Ascending aorta (tissue), 2 donors: ENCODE measurements at regions not wholly inside any gene's neighbourhood (a gene's known extent, or its start where the extent isn't known, plus 50 kb on each side); places are given as distances from the start of the nearest gene placed in this dataset.
"Not testable (repeated sequence)": the region's sequence is repeated elsewhere in the genome, so short reads cannot be mapped to it uniquely, and the experiment has no call there.

Experiments
- DNase-seq, 2 donors: peaks; one replicate each; pipeline ENCODE4 v3.0.0-alpha.2; 2019; ENCODE audit warnings: low spot score in 2 of 2
- H3K27ac ChIP-seq, 2 donors: fragments of 200-600 bp; sonication (generic); one replicate each; pipeline ENCODE4 v1.5.1; 2016 to 2017; ENCODE audit warnings: mild to moderate bottlenecking in 1 of 2
- H3K27me3 ChIP-seq: fragments of 200-600 bp; sonication (generic); one replicate; pipeline ENCODE4 v1.5.1; 2017
- H3K36me3 ChIP-seq, 2 donors: fragments of 200-600 bp; sonication (generic); one replicate each; pipeline ENCODE4 v1.5.1; 2016
- H3K4me1 ChIP-seq, 2 donors: fragments of 200-600 bp; sonication (generic); one replicate each; pipeline ENCODE4 v1.5.1; 2016 to 2017; ENCODE audit warnings: mild to moderate bottlenecking in 1 of 2
- H3K4me3 ChIP-seq, 2 donors: fragments of 200-600 bp; sonication (generic); one replicate each; pipeline ENCODE4 v1.5.1; 2016 to 2017; ENCODE audit warnings: mild to moderate bottlenecking in 1 of 2
- H3K9me3 ChIP-seq, 2 donors: fragments of 200-600 bp; sonication (generic); one replicate each; pipeline ENCODE4 v1.5.1; 2016
- intact Hi-C: fragments of 100-400 bp; cut with DNase I; formaldehyde crosslinking; loops from one replicate; pipeline ENCODE4 v1.15.1; 2023
- TF ChIP-seq, protein P1 (sequence below), 3 experiments: fragments of 200-600 bp in 2 of 3; fragments of 450-650 bp in 1 of 3; sonication (generic) in 2 of 3; IDR thresholded peaks; one replicate each; pipeline ENCODE4 v1.5.1; 2016 to 2019; ENCODE audit warnings: antibody characterized with exemption in 3 of 3, mild to moderate bottlenecking in 1 of 3, moderate library complexity in 1 of 3

DNA sequence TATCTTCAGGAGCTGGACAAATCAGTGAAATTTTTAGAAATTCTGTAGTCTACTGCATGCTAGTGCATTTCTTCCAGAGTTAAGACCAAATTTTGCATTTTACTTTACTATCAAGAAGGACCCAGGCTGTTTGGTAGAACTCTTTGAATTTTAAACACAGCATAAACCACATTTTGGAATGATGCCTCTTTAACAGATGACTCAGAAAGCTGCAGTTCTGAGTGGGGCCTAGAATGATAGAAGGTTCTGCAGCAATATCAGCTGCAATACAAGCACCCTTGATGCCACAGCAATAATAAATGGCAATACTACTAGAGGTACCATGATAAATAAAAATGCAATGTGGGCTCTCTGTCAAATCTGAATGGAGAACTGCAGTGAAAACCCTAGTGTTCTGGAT lies 198.7 kb downstream of the TMA16 start:
- Histone ChIP-seq H3K27me3 (no peaks in the 10 kb centered on the region), H3K36me3 (no peaks in the 10 kb centered on the region), H3K9me3 (no peaks in the 10 kb centered on the region), H3K4me1 (no peaks in the 10 kb centered on the region), H3K4me3 (no peak overlapping the region), H3K27ac (no peak overlapping the region)
- no peak for DNase-seq
- intact Hi-C loops: no loop called here
- TF ChIP-seq, protein P1, sequence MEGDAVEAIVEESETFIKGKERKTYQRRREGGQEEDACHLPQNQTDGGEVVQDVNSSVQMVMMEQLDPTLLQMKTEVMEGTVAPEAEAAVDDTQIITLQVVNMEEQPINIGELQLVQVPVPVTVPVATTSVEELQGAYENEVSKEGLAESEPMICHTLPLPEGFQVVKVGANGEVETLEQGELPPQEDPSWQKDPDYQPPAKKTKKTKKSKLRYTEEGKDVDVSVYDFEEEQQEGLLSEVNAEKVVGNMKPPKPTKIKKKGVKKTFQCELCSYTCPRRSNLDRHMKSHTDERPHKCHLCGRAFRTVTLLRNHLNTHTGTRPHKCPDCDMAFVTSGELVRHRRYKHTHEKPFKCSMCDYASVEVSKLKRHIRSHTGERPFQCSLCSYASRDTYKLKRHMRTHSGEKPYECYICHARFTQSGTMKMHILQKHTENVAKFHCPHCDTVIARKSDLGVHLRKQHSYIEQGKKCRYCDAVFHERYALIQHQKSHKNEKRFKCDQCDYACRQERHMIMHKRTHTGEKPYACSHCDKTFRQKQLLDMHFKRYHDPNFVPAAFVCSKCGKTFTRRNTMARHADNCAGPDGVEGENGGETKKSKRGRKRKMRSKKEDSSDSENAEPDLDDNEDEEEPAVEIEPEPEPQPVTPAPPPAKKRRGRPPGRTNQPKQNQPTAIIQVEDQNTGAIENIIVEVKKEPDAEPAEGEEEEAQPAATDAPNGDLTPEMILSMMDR (IDR thresholded peaks at IDR 0.05): no peak

DNA sequence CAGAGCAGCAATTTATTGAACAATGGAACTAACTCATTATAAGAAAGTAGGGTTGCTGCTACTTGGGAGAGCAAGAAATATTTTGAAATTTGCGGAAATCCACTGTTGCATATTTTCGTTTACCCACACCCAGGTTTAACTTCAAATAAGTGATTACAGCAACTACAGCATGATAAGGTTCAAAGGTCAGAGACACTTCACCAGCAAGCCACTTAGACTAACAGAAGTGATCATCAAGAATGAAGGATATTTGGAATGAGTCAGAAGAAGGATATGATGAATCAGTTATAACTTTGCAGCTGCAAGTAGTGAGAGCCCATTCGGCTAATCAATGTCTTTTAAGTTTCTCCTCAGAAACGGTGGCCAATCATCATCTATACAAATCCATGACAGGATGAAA lies 199.3 kb downstream of the TMA16 start:
- no peaks in the 10 kb centered on the region for H3K9me3 ChIP-seq
- intact Hi-C loops: no loop called here
- H3K27ac ChIP-seq: no peak overlapping the region

DNA sequence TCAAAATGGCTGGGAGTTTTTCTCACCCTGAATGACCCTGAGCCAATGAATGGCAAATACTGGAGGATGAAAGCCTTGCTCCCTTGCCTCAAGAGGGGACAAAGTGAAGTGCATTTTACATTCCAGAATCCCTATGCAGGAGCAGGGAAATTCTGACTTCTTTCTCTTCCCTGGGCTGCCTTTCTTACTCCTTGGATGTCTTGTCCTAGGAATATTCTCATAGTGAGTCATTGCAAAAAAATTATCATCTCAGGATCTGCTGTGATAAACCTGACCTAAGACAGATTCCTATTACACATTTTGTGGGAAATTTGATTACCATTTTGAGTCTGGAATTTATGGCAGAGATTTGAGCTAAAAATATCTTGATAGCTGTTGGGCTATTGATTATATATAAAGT lies 199.9 kb downstream of the TMA16 start:
- Histone ChIP-seq H3K36me3 (no peaks in the 10 kb centered on the region), H3K9me3 (no peaks in the 10 kb centered on the region), H3K27me3 (no peaks in the 10 kb centered on the region), H3K4me1 (no peaks in the 10 kb centered on the region), H3K27ac (no peak overlapping the region), H3K4me3 (no peak overlapping the region)
- intact Hi-C loops: no loop called here
- no peak for DNase-seq
- TF ChIP-seq, protein P1 (IDR thresholded peaks at IDR 0.05): no peak

More for the DNA sequence above, 199.3 kb downstream of the TMA16 start:
- no peaks in the 10 kb centered on the region for H3K4me1 ChIP-seq
- H3K36me3 ChIP-seq: no peaks in the 10 kb centered on the region
- no peak for DNase-seq
- no peak overlapping the region for H3K4me3 ChIP-seq
- TF ChIP-seq, protein P1 (IDR thresholded peaks at IDR 0.05): no peak
- no peaks in the 10 kb centered on the region for H3K27me3 ChIP-seq

DNA sequence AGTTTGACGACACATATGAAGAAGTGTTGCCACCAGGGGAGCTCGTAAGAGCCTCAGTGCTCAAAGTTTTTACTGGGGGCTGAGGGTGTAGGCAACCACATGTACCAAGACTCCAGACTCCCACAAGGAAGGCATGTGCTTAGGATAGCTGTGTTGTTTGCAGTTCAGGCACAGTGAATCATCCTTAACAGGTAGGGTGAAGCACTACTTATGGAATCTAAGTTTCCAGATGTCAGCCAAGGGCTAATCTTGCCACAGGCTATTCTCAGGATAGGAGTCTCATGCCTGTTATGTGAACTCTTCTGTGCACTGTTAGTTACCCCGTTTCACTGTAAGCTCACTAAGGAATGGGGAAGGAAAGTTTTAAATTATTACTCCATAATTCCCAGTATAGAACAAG lies 202.6 kb downstream of the TMA16 start:
- H3K4me1 ChIP-seq: no peaks in the 10 kb centered on the region
- no peak overlapping the region for H3K4me3 ChIP-seq
- no peaks in the 10 kb centered on the region for H3K9me3 ChIP-seq
- no peak for DNase-seq
- no peaks in the 10 kb centered on the region for H3K27me3 ChIP-seq
- no peaks in the 10 kb centered on the region for H3K36me3 ChIP-seq
- TF ChIP-seq, protein P1 (IDR thresholded peaks at IDR 0.05): no peak
- H3K27ac ChIP-seq: no peak overlapping the region
- intact Hi-C loops: no loop called here

DNA sequence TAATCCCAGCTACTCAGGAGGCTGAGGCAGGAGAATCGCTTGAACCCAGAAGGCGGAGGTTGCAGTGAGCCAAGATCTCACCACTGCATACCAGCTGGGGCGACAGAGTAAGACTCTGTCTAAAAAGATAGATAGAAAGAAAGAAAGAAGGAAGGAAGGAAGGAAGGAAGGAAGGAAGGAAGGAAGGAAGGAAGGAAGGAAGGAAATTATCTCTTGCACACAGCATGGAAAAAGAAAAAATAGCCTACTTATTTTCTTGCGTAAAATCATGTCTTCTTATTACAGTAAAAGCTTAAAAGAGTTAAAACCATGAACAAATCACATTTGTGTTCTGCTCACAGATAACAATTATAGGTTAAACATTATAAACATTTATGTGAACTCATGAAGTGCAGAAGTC lies 205.9 kb downstream of the TMA16 start:
- intact Hi-C loops, H3K4me3 ChIP-seq, H3K9me3 ChIP-seq, H3K27ac ChIP-seq, H3K27me3 ChIP-seq, DNase-seq, H3K4me1 ChIP-seq, H3K36me3 ChIP-seq: not testable (repeated sequence)

DNA sequence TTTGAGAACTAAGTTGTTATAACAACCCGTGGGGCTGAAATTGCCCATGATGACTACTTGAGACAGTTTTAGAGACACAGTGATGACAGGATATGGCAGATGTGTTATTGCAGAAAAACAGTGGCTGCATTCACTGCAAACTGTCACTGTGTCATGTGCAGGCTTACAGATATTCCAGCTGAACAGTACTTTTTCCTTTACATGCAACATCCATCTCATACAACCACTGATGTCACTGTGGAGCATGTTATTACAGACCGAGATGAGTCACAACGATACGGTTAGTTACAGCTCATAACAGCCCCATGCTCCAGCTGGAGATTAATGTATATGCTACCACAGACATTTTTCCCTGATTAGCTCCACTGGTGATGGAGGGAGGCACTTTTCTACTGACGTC lies 207.4 kb downstream of the TMA16 start:
- TF ChIP-seq, protein P1 (IDR thresholded peaks at IDR 0.05): no peak
- no peak for DNase-seq
- no peaks in the 10 kb centered on the region for H3K27me3 ChIP-seq
- no peaks in the 10 kb centered on the region for H3K36me3 ChIP-seq
- H3K4me1 ChIP-seq: no peaks in the 10 kb centered on the region
- no peak overlapping the region for H3K4me3 ChIP-seq
- intact Hi-C loops: no loop called here
- H3K9me3 ChIP-seq: no peaks in the 10 kb centered on the region
- no peak overlapping the region for H3K27ac ChIP-seq
